ENCODE measurements at regions not wholly inside any gene's neighbourhood (a gene's known extent, or its start where the extent isn't known, plus 50 kb on each side); places are given as distances from the start of the nearest gene placed in this dataset.

DNA sequence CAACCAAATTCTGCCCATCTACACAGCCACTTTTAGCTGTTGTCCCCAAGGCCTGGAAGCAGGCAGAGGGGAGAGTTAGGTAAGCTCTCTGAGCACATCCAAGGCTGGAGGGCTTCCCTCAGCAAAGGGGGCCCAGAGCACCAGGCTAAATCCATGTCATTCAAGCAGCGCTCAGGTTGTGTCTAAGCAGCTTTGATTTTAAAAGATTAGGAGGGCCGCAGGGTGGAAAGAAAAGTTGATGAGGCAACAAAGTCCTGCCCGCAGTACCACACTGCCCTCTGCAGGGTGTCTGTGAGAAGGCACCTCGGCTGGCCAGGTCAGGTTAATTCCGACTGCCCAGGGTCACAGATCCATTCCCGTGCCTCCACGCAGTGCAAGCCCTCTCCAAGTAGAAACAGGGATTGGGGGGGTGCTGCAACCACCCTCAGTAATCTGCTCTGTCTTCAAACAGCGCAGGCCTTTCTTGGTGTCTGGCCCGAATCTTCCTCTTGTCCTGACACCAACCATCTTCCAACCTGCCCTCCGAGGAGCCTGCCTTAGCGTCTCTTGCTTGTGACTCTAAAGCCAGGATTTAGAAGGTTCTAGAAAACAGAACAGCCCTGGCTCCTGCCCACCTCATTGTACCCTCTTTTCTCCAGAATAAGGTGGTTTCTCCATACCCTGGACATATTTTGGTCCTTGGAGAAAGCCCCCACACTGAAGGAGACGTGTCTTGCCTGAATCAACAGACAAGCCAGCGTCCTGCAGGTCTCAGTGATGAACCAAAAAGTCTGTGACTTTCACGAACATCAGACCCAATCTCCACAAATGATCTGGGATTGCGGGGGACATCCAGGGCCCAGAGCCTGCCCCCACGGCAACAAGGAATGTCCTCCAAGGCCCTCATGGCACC, 289.2 kb downstream of the TNS1 start:
- H3K4me1 ChIP-seq, result peaks cover 0 to 17% (median 2%) of the 10 kb centered on the region in 10 experiments; a peak in 11 of 20 replicates
- no peak; a peak in 2 of 22 replicates for TF ChIP-seq Cebpa-rat (IDR thresholded peaks at IDR 0.05)
- no peak overlapping the region for H3K9ac ChIP-seq
- no peak overlapping the region for H3K4me3 ChIP-seq
- peak overlapping the region in 3 of 11 experiments; percentile 7 to 34 (median 30); a peak in 4 of 22 replicates for H3K4me2 ChIP-seq
- no peaks in the 10 kb centered on the region for H3K36me3 ChIP-seq
- H3K9me3 ChIP-seq (replicated peaks in 1 of 11), result peaks cover 0 to 6% (median 0%) of the 10 kb centered on the region in 11 experiments; a peak in 1 of 22 replicates
- H3K27me3 ChIP-seq, result peaks cover 0 to 14% (median 0%) of the 10 kb centered on the region in 11 experiments; a peak in 3 of 22 replicates
- no peak overlapping the region for H3K27ac ChIP-seq
- H4K20me1 ChIP-seq, result peaks cover 0 to 11% (median 4%) of the 10 kb centered on the region in 11 experiments; a peak in 6 of 22 replicates

DNA sequence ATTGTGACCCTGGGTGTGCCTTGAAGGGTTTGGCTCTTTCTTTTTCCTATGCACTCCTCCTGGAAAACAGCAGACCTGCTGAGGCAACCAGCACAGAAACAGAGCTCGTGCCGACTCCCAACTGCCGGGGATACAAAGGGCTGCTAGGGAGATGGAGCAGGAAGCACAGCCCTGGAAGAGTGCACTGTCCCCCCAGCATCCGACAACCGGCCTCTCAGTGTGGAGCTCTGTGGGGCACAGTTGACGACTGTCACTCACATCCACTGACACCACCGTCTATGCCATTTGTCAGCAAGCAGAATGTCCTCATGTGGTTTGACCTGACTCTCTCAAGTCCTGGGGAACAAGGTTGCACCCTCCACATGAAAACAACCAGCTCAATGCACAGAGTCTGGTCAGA, 290.4 kb downstream of the TNS1 start:
- H3K36me3 ChIP-seq, result no peaks in the 10 kb centered on the region
- peaks cover 0 to 14% (median 0%) of the 10 kb centered on the region in 11 experiments; a peak in 3 of 22 replicates for H3K27me3 ChIP-seq
- no peak overlapping the region for H3K4me2 ChIP-seq
- no peak overlapping the region for H3K9ac ChIP-seq
- no peak for TF ChIP-seq Cebpa-rat (IDR thresholded peaks at IDR 0.05)
- H3K4me1 ChIP-seq, result peaks cover 0 to 17% (median 0%) of the 10 kb centered on the region in 10 experiments; a peak in 6 of 20 replicates
- peaks cover 0 to 11% (median 4%) of the 10 kb centered on the region in 11 experiments; a peak in 6 of 22 replicates for H4K20me1 ChIP-seq
- H3K9me3 ChIP-seq (replicated peaks in 1 of 11), result peaks cover 0 to 6% (median 0%) of the 10 kb centered on the region in 11 experiments; a peak in 1 of 22 replicates
- no peak overlapping the region for H3K27ac ChIP-seq
- no peak overlapping the region for H3K4me3 ChIP-seq

GRCh38 chr2:217711188-217711587, 291.6 kb downstream of the TNS1 start:
- Histone ChIP-seq H3K9me3 (replicated peaks in 1 of 11) (peaks cover 0 to 6% (median 0%) of the 10 kb centered on the region in 11 experiments; a peak in 1 of 22 replicates), H3K9ac (no peak overlapping the region), H3K4me3 (no peak overlapping the region), H3K4me2 (no peak overlapping the region), H4K20me1 (peaks cover 0 to 11% (median 4%) of the 10 kb centered on the region in 11 experiments; a peak in 6 of 22 replicates), H3K27me3 (peaks cover 0 to 14% (median 0%) of the 10 kb centered on the region in 11 experiments; a peak in 3 of 22 replicates), H3K36me3 (no peaks in the 10 kb centered on the region), H3K27ac (no peak overlapping the region), H3K4me1 (peaks cover 0 to 17% (median 0%) of the 10 kb centered on the region in 10 experiments; a peak in 6 of 20 replicates)
- no peak for TF ChIP-seq Cebpa-rat (IDR thresholded peaks at IDR 0.05)

- no peak overlapping the region for H3K27ac ChIP-seq
- H3K4me2 ChIP-seq, result no peak overlapping the region
- H3K9me3 ChIP-seq (replicated peaks in 1 of 11), result peaks cover 0 to under 1% (median 0%) of the 10 kb centered on the region in 11 experiments; a peak in 1 of 22 replicates
- peaks cover 0 to 14% (median 0%) of the 10 kb centered on the region in 11 experiments; a peak in 3 of 22 replicates for H3K27me3 ChIP-seq
- no peak for TF ChIP-seq Cebpa-rat (IDR thresholded peaks at IDR 0.05)
- H3K9ac ChIP-seq, result no peak overlapping the region
- no peak overlapping the region for H3K4me3 ChIP-seq
- peaks cover 0 to 17% (median 0%) of the 10 kb centered on the region in 10 experiments; a peak in 6 of 20 replicates for H3K4me1 ChIP-seq
- H3K36me3 ChIP-seq, result no peaks in the 10 kb centered on the region
- peaks cover 0 to 11% (median 4%) of the 10 kb centered on the region in 11 experiments; a peak in 6 of 22 replicates for H4K20me1 ChIP-seq
Observed at GRCh38 chr2:217710211-217710765, 292.5 kb downstream of the TNS1 start.

DNA sequence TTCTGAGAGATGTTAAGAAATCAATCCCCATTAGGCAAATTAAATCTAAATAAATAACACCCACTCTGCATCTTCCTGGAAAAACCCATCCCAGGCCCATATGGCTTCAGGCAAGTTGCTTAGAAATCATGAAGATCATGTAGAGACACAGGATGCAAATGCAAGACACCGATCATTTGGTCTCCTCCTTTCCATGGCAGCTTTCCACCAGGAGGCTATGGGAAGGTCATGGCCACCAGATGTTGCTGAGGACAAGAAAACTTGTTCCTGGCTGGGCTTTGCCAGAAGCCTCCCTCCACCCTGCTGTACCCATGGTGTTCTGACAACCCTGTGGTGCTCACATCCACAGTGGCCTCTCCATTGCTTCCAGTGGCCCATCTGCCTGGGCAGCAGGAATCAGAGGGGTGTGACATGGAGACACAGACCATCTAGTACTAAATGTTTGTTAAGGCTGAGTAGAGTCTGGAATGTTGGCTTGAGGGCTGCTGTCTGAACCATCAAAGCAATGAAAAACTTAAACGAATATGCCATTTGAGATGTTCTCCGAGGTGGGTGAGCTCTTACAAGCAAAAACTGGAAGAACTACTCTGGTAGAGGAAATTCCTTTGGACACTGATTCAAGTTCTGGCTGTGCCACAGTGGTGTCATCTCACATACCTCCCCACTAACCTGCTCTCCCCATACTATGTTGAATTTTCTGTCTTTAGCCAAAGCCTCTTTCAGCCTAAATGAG, 293.2 kb downstream of the TNS1 start:
- no peak overlapping the region for H3K4me3 ChIP-seq
- no peak overlapping the region for H3K9ac ChIP-seq
- no peak for TF ChIP-seq Cebpa-rat (IDR thresholded peaks at IDR 0.05)
- peaks cover 0 to 11% (median 4%) of the 10 kb centered on the region in 11 experiments; a peak in 6 of 22 replicates for H4K20me1 ChIP-seq
- peaks cover 0 to 5% (median 0%) of the 10 kb centered on the region in 11 experiments; a peak in 1 of 22 replicates for H3K9me3 ChIP-seq (replicated peaks in 1 of 11)
- H3K36me3 ChIP-seq, result no peaks in the 10 kb centered on the region
- no peak overlapping the region for H3K4me2 ChIP-seq
- H3K27me3 ChIP-seq, result peaks cover 0 to 14% (median 0%) of the 10 kb centered on the region in 11 experiments; a peak in 3 of 22 replicates
- no peak overlapping the region for H3K27ac ChIP-seq
- peaks cover 0 to 15% (median 0%) of the 10 kb centered on the region in 10 experiments; a peak in 6 of 20 replicates for H3K4me1 ChIP-seq

GRCh38 chr2:217707131-217707611, 295.6 kb downstream of the TNS1 start:
- Histone ChIP-seq H3K9me3 (replicated peaks in 1 of 11) (peaks cover 0 to 5% (median 0%) of the 10 kb centered on the region in 11 experiments; a peak in 1 of 22 replicates), H3K27ac (no peak overlapping the region), H4K20me1 (peaks cover 0 to 6% (median 0%) of the 10 kb centered on the region in 11 experiments; a peak in 1 of 22 replicates), H3K9ac (no peak overlapping the region), H3K4me2 (no peak overlapping the region), H3K36me3 (no peaks in the 10 kb centered on the region), H3K4me3 (no peak overlapping the region), H3K27me3 (peaks cover 0 to 8% (median 0%) of the 10 kb centered on the region in 11 experiments; a peak in 2 of 22 replicates), H3K4me1 (0 out of 20 replicates have a peak, but pooled peaks cover 0 to 5% (median 0%) of the 10 kb centered on the region in 10 experiments)
- TF ChIP-seq Cebpa-rat (IDR thresholded peaks at IDR 0.05), result no peak

- TF ChIP-seq Cebpa-rat (IDR thresholded peaks at IDR 0.05), result no peak
- 0 out of 20 replicates have a peak, but pooled peaks cover 0 to 5% (median 0%) of the 10 kb centered on the region in 10 experiments for H3K4me1 ChIP-seq
- H3K9me3 ChIP-seq (replicated peaks in 1 of 11), result peaks cover 0 to 5% (median 0%) of the 10 kb centered on the region in 11 experiments; a peak in 1 of 22 replicates
- H3K9ac ChIP-seq, result no peak overlapping the region
- H3K27ac ChIP-seq, result no peak overlapping the region
- H3K4me2 ChIP-seq, result no peak overlapping the region
- H3K27me3 ChIP-seq, result peaks cover 0 to 6% (median 0%) of the 10 kb centered on the region in 11 experiments; a peak in 2 of 22 replicates
- no peaks in the 10 kb centered on the region for H3K36me3 ChIP-seq
- no peak overlapping the region for H3K4me3 ChIP-seq
- peaks cover 0 to 5% (median 0%) of the 10 kb centered on the region in 11 experiments; a peak in 1 of 22 replicates for H4K20me1 ChIP-seq
Observed at GRCh38 chr2:217706513-217706912, 296.3 kb downstream of the TNS1 start.

DNA sequence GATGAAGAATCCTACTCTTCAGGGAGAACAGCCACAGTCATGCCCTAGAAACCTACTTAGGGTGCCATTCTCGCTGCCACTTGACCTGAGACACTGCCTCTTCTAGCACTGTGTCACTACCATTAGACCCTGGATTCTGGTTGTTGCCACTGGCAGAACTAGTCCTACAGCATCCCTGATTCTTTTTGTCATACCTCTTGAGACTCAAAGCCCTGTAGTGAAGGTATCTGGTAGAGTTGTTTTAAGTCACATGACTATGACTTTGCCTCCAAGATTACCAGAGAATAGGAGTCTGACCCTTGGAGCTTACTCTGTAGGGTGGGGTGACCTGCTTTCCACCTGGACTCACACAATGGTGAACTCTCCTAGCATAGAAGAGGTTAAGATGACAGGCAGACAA, 296.7 kb downstream of the TNS1 start:
- no peak for TF ChIP-seq Cebpa-rat (IDR thresholded peaks at IDR 0.05)
- 0 out of 20 replicates have a peak, but pooled peaks cover 0 to 5% (median 0%) of the 10 kb centered on the region in 10 experiments for H3K4me1 ChIP-seq
- H3K27me3 ChIP-seq, result peaks cover 0 to 2% (median 0%) of the 10 kb centered on the region in 11 experiments; a peak in 2 of 22 replicates
- H3K9me3 ChIP-seq (replicated peaks in 1 of 11), result peaks cover 0 to 5% (median 0%) of the 10 kb centered on the region in 11 experiments; a peak in 1 of 22 replicates
- no peaks in the 10 kb centered on the region for H3K36me3 ChIP-seq
- no peak overlapping the region for H3K4me3 ChIP-seq
- H3K4me2 ChIP-seq, result no peak overlapping the region
- peaks cover 0 to 1% (median 0%) of the 10 kb centered on the region in 11 experiments; a peak in 1 of 22 replicates for H4K20me1 ChIP-seq
- no peak overlapping the region for H3K27ac ChIP-seq
- H3K9ac ChIP-seq, result no peak overlapping the region

All from BLaER1 treated with 17β-estradiol and CSF1 and Interleukin-3, amounts not matched to agents 10 nM and 100 nM (cell line).